ENCODE measurements at regions not wholly inside any gene's neighbourhood (a gene's known extent, or its start where the extent isn't known, plus 50 kb on each side); places are given as distances from the start of the nearest gene placed in this dataset.

- Histone ChIP-seq H4K20me1 (ENCODE audit: insufficient read depth, low read length, poor library complexity, severe bottlenecking) (no peaks in the 10 kb centered on the region), H3K79me2 (ENCODE audit: insufficient read depth, low read length) (no peaks in the 10 kb centered on the region), H3K27me3 (ENCODE audit: insufficient read depth, low read length, poor library complexity, severe bottlenecking) (no peaks in the 10 kb centered on the region), H3K36me3 (ENCODE audit: insufficient read depth, low read length) (no peaks in the 10 kb centered on the region), H3K4me1 (ENCODE audit: insufficient read depth, low read length, poor library complexity, severe bottlenecking) (no peaks in the 10 kb centered on the region), H3K9me2 (replicated peaks; ENCODE audit: low read depth, low read length) (no peaks in the 10 kb centered on the region), H3K4me2 (ENCODE audit: low read depth, low read length, poor library complexity, severe bottlenecking) (no peak overlapping the region), H2AFZ (ENCODE audit: low read length) (no peak overlapping the region), H3K4me3 (ENCODE audit: low read length, poor library complexity, severe bottlenecking) (no peak overlapping the region), H3K9me3 (ENCODE audit: insufficient read depth, low read depth, low read length) (no peaks in the 10 kb centered on the region), H3K9ac (ENCODE audit: low read depth, low read length, poor library complexity, severe bottlenecking) (no peak overlapping the region), H3F3A (ENCODE audit: low read depth) (no peaks in the 10 kb centered on the region)
- TF ChIP-seq CTCF (conservative IDR thresholded peaks at IDR 0.05; ENCODE audit: low read length) (no peak), EZH2phosphoT487 (IDR thresholded peaks at IDR 0.05; ENCODE audit: borderline replicate concordance) (no peak)
Measured at GRCh38 chr12:115322275-115322674, 638.3 kb upstream of the TBX3 start.

- Histone ChIP-seq H3K27me3 (ENCODE audit: insufficient read depth, low read length, poor library complexity, severe bottlenecking) (no peaks in the 10 kb centered on the region), H2AFZ (ENCODE audit: low read length) (no peak overlapping the region), H3K4me1 (ENCODE audit: insufficient read depth, low read length, poor library complexity, severe bottlenecking) (no peaks in the 10 kb centered on the region), H3K9me3 (ENCODE audit: insufficient read depth, low read depth, low read length) (no peaks in the 10 kb centered on the region), H3K9me2 (replicated peaks; ENCODE audit: low read depth, low read length) (no peaks in the 10 kb centered on the region), H3K79me2 (ENCODE audit: insufficient read depth, low read length) (no peaks in the 10 kb centered on the region), H4K20me1 (ENCODE audit: insufficient read depth, low read length, poor library complexity, severe bottlenecking) (no peaks in the 10 kb centered on the region), H3F3A (ENCODE audit: low read depth) (no peaks in the 10 kb centered on the region), H3K4me2 (ENCODE audit: low read depth, low read length, poor library complexity, severe bottlenecking) (no peak overlapping the region), H3K4me3 (ENCODE audit: low read length, poor library complexity, severe bottlenecking) (no peak overlapping the region), H3K9ac (ENCODE audit: low read depth, low read length, poor library complexity, severe bottlenecking) (no peak overlapping the region), H3K36me3 (ENCODE audit: insufficient read depth, low read length) (no peaks in the 10 kb centered on the region)
- TF ChIP-seq CTCF (conservative IDR thresholded peaks at IDR 0.05; ENCODE audit: low read length) (no peak), EZH2phosphoT487 (IDR thresholded peaks at IDR 0.05; ENCODE audit: borderline replicate concordance) (no peak)
Measured at GRCh38 chr12:115320967-115321366, 637.0 kb upstream of the TBX3 start.

GRCh38 chr12:115320451-115320850 lies 636.5 kb upstream of the TBX3 start:
- TF ChIP-seq CTCF (conservative IDR thresholded peaks at IDR 0.05; ENCODE audit: low read length), result no peak
- no peak for TF ChIP-seq EZH2phosphoT487 (IDR thresholded peaks at IDR 0.05; ENCODE audit: borderline replicate concordance)
- no peaks in the 10 kb centered on the region for H3K9me3 ChIP-seq (ENCODE audit: insufficient read depth, low read depth, low read length)
- H3K9me2 ChIP-seq (replicated peaks; ENCODE audit: low read depth, low read length), result no peaks in the 10 kb centered on the region
- no peaks in the 10 kb centered on the region for H3K27me3 ChIP-seq (ENCODE audit: insufficient read depth, low read length, poor library complexity, severe bottlenecking)
- H3K4me2 ChIP-seq (ENCODE audit: low read depth, low read length, poor library complexity, severe bottlenecking), result no peak overlapping the region
- no peaks in the 10 kb centered on the region for H3K36me3 ChIP-seq (ENCODE audit: insufficient read depth, low read length)
- no peaks in the 10 kb centered on the region for H3F3A ChIP-seq (ENCODE audit: low read depth)
- no peak overlapping the region for H3K9ac ChIP-seq (ENCODE audit: low read depth, low read length, poor library complexity, severe bottlenecking)
- no peaks in the 10 kb centered on the region for H4K20me1 ChIP-seq (ENCODE audit: insufficient read depth, low read length, poor library complexity, severe bottlenecking)
- H3K79me2 ChIP-seq (ENCODE audit: insufficient read depth, low read length), result no peaks in the 10 kb centered on the region
- H2AFZ ChIP-seq (ENCODE audit: low read length), result no peak overlapping the region
- no peaks in the 10 kb centered on the region for H3K4me1 ChIP-seq (ENCODE audit: insufficient read depth, low read length, poor library complexity, severe bottlenecking)
- no peak overlapping the region for H3K4me3 ChIP-seq (ENCODE audit: low read length, poor library complexity, severe bottlenecking)

Data from Loucy (cell line).